Stimulated activated naive CD8-positive, alpha-beta T cell treated with anti-CD3 and anti-CD28 coated beads, Interleukin-15, amount 100 ng/mL, for 72 hours (primary cell): ENCODE measurements at regions not wholly inside any gene's neighbourhood (a gene's known extent, or its start where the extent isn't known, plus 50 kb on each side); places are given as distances from the start of the nearest gene placed in this dataset.

Source experiments
- ATAC-seq: fragments of 150-1000 bp; cut with Tn5 transposase; 2 replicates; pipeline ENCODE4 v1.10.0; 2021; ENCODE audit warnings: mild to moderate bottlenecking, moderate library complexity
- DNase-seq, 2 donors: peaks; one replicate each; pipeline ENCODE4 v3.0.0; 2021 to 2022
- H3K27ac Mint-ChIP-seq, 2 donors: one replicate each; pipeline ENCODE4 v1.8.0; 2022; ENCODE audit warnings: mild to moderate bottlenecking in 2 of 2, mixed read lengths in 2 of 2, moderate library complexity in 2 of 2
- H3K27me3 Mint-ChIP-seq: one replicate; pipeline ENCODE4 v1.8.0; 2022; ENCODE audit warnings: mixed read lengths
- H3K4me1 Mint-ChIP-seq: one replicate; pipeline ENCODE4 v1.8.0; 2022; ENCODE audit warnings: mild to moderate bottlenecking, mixed read lengths
- H3K4me3 Mint-ChIP-seq, 2 donors: one replicate each; pipeline ENCODE4 v1.8.0; 2022; ENCODE audit warnings: mild to moderate bottlenecking in 2 of 2, mixed read lengths in 2 of 2, moderate library complexity in 1 of 2
- H3K9me3 Mint-ChIP-seq, 2 donors: one replicate each; pipeline ENCODE4 v1.8.0; 2022; ENCODE audit warnings: mixed read lengths in 2 of 2

- no peak overlapping the region for H3K4me3 Mint-ChIP-seq
- H3K27me3 Mint-ChIP-seq: no peaks in the 10 kb centered on the region
- no peak overlapping the region for H3K27ac Mint-ChIP-seq
- no peak for ATAC-seq
- H3K4me1 Mint-ChIP-seq: no peaks in the 10 kb centered on the region
- no peak for DNase-seq
- H3K9me3 Mint-ChIP-seq: peaks cover 8 to 10% of the 10 kb centered on the region in 2 donors
Measured at GRCh38 chr2:106734165-106734564, 151.8 kb downstream of the ST6GAL2 start.

- no peak overlapping the region for H3K4me3 Mint-ChIP-seq
Measured at GRCh38 chr2:106735807-106736206, 150.2 kb downstream of the ST6GAL2 start.

GRCh38 chr2:106736221-106736620, 149.7 kb downstream of the ST6GAL2 start:
- Mint-ChIP-seq H3K27ac (no peak overlapping the region), H3K4me3 (no peak overlapping the region), H3K27me3 (no peaks in the 10 kb centered on the region), H3K9me3 (peaks cover 8 to 10% of the 10 kb centered on the region in 2 donors), H3K4me1 (no peaks in the 10 kb centered on the region)
- DNase-seq (no peak), ATAC-seq (no peak)

More at GRCh38 chr2:106735807-106736206, 150.2 kb downstream of the ST6GAL2 start:
- H3K4me1 Mint-ChIP-seq: no peaks in the 10 kb centered on the region
- DNase-seq (no peak), ATAC-seq (no peak)
- H3K9me3 Mint-ChIP-seq: peaks cover 8 to 10% of the 10 kb centered on the region in 2 donors
- H3K27ac Mint-ChIP-seq: no peak overlapping the region
- no peaks in the 10 kb centered on the region for H3K27me3 Mint-ChIP-seq

- H3K27me3 Mint-ChIP-seq: peaks cover 13% of the 10 kb centered on the region
- ATAC-seq (no peak), DNase-seq (no peak)
- no peak overlapping the region for H3K27ac Mint-ChIP-seq
- no peaks in the 10 kb centered on the region for H3K4me1 Mint-ChIP-seq
- H3K9me3 Mint-ChIP-seq: no peaks in the 10 kb centered on the region
- H3K4me3 Mint-ChIP-seq: no peak overlapping the region
Measured at GRCh38 chr2:106745468-106745867, 140.5 kb downstream of the ST6GAL2 start.

GRCh38 chr2:106749823-106750222, 136.1 kb downstream of the ST6GAL2 start:
- peaks cover 0 to 6% of the 10 kb centered on the region in 2 donors for H3K9me3 Mint-ChIP-seq
- no peak overlapping the region for H3K27ac Mint-ChIP-seq
- peaks cover 10% of the 10 kb centered on the region for H3K27me3 Mint-ChIP-seq
- no peak for DNase-seq
- H3K4me3 Mint-ChIP-seq: no peak overlapping the region
- ATAC-seq: no peak
- H3K4me1 Mint-ChIP-seq: no peaks in the 10 kb centered on the region
